GM19455 (cell line): ENCODE measurements at regions not wholly inside any gene's neighbourhood (a gene's known extent, or its start where the extent isn't known, plus 50 kb on each side); places are given as distances from the start of the nearest gene placed in this dataset.
"Not testable (repeated sequence)": the region's sequence is repeated elsewhere in the genome, so short reads cannot be mapped to it uniquely, and the experiment has no call there.

ENCODE experiments used
- ATAC-seq: cut with Tn5 transposase; IDR thresholded peaks from one replicate; pipeline ENCODE4 v1.9.1; 2021; ENCODE audit not compliant: unreplicated experiment

GRCh38 chr18:71294201-71294600 is 1005.4 kb downstream of the SOCS6 start:
- not testable (repeated sequence) for ATAC-seq

- ATAC-seq, result no peak
Observed at GRCh38 chr18:71293322-71293721, 1004.5 kb downstream of the SOCS6 start.

GRCh38 chr18:71287268-71287667 is 998.4 kb downstream of the SOCS6 start:
- no peak for ATAC-seq

- no peak for ATAC-seq
Observed at GRCh38 chr18:71252351-71252865, 963.6 kb downstream of the SOCS6 start.

- no peak for ATAC-seq
Observed at GRCh38 chr18:71250191-71250590, 961.3 kb downstream of the SOCS6 start.

GRCh38 chr18:71249791-71250190 is 960.9 kb downstream of the SOCS6 start:
- no peak for ATAC-seq

GRCh38 chr18:71242981-71243380 is 954.1 kb downstream of the SOCS6 start:
- ATAC-seq, result no peak

GRCh38 chr18:71238974-71239624 is 950.3 kb downstream of the SOCS6 start:
- no peak for ATAC-seq

- ATAC-seq, result no peak
Observed at GRCh38 chr18:71237641-71238040, 948.8 kb downstream of the SOCS6 start.

GRCh38 chr18:71233177-71233576 is 944.3 kb downstream of the SOCS6 start:
- ATAC-seq, result no peak

- no peak for ATAC-seq
Observed at GRCh38 chr18:71223486-71223885, 934.6 kb downstream of the SOCS6 start.

GRCh38 chr18:71221405-71221804 is 932.6 kb downstream of the SOCS6 start:
- ATAC-seq, result no peak

- ATAC-seq, result not testable (repeated sequence)
Observed at GRCh38 chr18:71212739-71213138, 923.9 kb downstream of the SOCS6 start.

GRCh38 chr18:71212222-71212621 is 923.4 kb downstream of the SOCS6 start:
- no peak for ATAC-seq

- ATAC-seq, result no peak
Observed at GRCh38 chr18:71209944-71210343, 921.1 kb downstream of the SOCS6 start.

GRCh38 chr18:71194438-71194837 is 905.6 kb downstream of the SOCS6 start:
- ATAC-seq, result no peak

- no peak for ATAC-seq
Observed at GRCh38 chr18:71189581-71189980, 900.7 kb downstream of the SOCS6 start.

GRCh38 chr18:71168557-71169145 is 879.8 kb downstream of the SOCS6 start:
- no peak for ATAC-seq

- ATAC-seq, result no peak
Observed at GRCh38 chr18:71136487-71136886, 847.6 kb downstream of the SOCS6 start.

GRCh38 chr18:71134122-71134521 is 845.3 kb downstream of the SOCS6 start:
- ATAC-seq, result no peak

- ATAC-seq, result no peak
Observed at GRCh38 chr18:71131918-71132317, 843.1 kb downstream of the SOCS6 start.

GRCh38 chr18:71130351-71130750 is 841.5 kb downstream of the SOCS6 start:
- ATAC-seq, result no peak

- ATAC-seq, result no peak
Observed at GRCh38 chr18:71125581-71125980, 836.7 kb downstream of the SOCS6 start.
